Central memory CD4-positive, alpha-beta T cell (primary cell): ENCODE measurements at regions not wholly inside any gene's neighbourhood (a gene's known extent, or its start where the extent isn't known, plus 50 kb on each side); places are given as distances from the start of the nearest gene placed in this dataset.

Experiments used
- DNase-seq: peaks from one replicate; pipeline ENCODE4 v3.0.0; 2022

DNA sequence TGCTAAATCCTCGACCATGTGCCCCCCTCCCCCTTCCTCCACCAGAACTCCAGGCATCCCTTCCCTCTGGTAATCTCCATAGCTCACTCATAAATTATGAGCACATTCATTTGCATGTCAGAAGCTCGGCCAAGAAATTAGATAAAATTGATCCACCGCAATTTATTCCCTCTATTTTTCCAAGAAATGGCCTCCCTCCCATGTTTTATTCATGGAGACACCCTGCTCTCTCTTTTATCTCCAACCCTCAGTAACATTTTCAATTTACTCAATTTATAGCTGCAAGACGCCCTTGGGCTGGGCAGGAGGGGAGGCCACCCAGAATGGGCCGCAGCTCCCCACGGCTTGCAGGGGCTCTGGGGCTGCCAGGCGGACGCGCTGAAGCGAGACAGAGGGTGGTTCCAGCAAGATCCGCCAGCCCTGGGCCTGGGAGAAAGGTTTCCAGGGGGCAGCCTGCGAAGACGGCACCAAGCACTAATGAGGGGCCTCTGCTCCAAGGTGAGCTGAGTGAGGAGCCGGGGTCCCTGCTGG lies 54.7 kb upstream of the ZNF423 start:
- DNase-seq = no peak

DNA sequence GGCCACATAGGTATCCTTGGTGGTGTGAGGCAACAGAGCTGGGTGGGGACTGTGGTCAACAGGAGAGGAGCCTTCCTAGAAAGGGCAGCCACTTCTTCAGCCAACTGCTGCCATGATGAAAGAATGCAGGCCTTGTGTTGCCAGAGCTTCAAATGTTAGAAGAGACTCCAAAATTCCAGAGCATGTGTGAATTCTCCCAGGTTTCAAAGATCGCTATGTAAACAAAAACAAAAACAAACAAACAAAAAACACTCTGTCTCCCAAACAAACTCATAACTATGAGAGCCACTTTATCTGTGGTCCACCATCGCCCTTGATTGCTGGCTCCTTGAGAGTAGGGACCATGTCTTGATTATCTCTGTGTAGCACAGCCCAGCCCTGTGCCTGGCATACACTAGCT lies 55.5 kb upstream of the ZNF423 start:
- no peak for DNase-seq

DNA sequence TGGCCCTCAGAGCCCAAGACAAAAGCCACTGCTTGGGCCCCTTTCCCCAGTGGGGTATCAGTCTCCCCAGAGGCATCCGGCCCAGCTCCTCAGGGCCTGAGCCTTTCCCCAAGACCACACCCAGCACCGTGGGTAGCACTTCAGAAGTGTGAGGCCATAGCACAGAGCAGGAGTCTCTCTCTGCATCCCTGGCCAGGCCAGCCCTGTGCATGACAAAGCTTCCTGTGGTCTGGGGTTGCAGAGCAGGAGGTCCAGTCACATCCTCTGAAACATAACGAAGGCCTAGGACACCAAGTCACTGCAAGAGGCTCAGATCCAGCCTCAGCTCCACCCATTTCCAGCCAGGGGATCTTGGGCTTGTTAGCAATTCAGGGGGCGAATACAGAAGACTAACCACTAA lies 56.8 kb upstream of the ZNF423 start:
- no peak for DNase-seq

DNA sequence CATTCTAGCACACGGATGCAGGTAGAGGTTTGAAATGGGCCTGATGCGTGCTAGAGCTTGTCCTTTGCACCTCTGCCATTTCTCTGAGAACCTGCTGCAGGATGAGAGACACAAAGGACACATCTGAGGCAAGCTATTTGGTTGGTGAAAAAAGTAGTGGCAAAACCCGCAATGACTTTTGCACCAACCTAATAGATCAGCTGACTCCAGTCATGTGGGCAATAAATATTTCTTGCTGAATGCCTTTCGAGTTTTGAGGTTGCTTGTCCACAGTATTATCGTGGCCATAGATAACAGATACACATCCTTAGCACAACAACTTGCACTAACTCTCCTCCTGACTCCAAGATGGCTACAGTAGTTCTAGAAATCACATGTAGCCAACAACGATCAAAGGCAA lies 57.8 kb upstream of the ZNF423 start:
- DNase-seq = no peak

DNA sequence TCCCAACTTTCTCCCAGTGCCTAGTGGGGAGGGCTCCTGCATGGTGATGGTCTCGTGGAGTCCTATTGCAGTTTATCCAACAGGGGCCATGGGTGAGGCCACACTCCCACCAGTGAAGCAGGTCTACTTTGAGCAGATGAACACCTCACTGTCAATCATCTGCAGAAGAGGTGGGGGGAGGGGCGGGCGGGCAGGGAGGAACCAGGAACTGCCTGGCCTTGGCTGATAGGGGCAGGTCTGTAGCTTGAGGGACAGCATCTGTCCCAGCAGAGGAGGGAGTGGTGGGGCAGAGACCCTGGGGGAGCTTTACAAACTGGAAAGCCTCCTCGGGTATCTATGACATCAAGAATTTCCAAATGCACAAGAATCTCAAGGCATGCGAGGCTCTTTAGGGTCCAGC lies 58.7 kb upstream of the ZNF423 start:
- DNase-seq = no peak

DNA sequence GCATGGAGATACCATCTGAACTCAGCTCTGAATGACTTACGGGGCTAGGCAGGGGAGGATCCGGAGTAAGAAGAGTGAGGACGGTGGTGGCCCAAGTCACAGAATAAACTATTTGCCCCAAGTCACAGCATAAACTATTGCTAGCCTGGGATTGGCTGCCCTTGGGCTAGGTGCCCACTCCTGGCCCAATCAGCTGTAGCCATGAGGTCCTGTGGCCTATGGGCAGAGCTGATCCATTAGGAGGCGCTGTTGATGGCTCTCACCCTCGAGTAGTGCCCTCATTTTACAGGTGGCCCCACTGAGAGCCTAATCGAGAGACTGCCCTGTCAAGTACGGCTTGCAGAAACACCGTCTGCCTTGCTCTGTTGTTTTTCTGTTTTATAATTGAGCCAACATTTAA lies 62.3 kb upstream of the ZNF423 start:
- no peak for DNase-seq

DNA sequence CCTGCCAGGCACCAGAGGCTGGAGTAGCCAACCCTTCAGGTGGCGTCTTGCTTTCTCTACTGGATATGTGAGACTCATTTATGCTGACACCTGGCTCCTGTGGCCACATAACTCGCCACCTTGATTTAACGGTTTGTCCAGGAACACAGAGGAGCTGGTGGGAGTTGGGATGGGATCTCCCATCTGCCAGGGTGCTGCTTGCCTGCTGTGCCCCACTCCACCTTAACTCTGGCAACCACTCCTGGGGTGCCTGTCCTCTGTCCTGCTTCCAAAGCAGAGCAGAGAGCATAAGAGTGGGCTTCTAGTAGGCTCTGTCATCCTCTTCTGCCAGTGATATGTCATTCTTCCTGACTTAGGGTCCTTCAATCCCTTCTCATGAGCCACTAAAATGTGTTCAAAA lies 63.4 kb upstream of the ZNF423 start:
- DNase-seq = no peak

DNA sequence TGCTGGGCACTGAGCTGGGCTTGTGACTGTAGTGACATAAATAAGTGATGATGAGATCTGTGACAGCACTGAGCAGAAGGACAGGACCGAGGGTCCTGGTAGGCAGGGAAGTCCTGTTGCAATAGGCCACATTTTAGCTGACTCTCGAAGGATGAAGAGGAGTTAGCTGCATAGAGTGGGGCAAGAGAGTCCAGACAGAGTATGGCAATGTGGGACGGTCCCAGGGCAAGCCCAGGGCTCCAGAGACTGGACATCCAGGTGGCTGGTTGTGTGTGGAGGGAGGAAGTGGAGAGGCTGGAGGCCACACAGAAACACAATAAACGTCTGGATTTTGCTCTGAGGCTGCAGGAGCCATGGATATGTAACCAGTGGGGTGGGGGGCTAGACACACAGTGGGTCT lies 64.5 kb upstream of the ZNF423 start:
- DNase-seq = no peak

DNA sequence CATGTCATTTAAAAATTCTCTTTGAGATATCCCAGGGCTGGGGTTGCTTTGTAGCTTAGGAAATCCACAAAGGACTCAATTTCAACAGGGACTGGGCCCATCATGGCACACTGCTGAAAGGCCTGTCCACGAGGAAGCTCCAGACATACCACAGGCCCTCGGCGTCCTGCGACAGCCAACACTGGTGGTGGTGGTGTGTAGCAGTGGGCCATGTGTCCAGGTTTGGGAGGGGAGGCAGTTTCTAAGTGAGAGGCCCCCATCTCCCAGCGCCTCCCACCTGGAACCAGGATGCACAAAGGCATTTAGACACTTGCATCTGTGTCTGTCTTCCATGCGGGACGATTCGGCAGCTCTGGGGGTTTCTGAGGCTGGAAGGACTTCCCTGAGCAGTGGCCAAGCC lies 65.2 kb upstream of the ZNF423 start:
- no peak for DNase-seq

DNA sequence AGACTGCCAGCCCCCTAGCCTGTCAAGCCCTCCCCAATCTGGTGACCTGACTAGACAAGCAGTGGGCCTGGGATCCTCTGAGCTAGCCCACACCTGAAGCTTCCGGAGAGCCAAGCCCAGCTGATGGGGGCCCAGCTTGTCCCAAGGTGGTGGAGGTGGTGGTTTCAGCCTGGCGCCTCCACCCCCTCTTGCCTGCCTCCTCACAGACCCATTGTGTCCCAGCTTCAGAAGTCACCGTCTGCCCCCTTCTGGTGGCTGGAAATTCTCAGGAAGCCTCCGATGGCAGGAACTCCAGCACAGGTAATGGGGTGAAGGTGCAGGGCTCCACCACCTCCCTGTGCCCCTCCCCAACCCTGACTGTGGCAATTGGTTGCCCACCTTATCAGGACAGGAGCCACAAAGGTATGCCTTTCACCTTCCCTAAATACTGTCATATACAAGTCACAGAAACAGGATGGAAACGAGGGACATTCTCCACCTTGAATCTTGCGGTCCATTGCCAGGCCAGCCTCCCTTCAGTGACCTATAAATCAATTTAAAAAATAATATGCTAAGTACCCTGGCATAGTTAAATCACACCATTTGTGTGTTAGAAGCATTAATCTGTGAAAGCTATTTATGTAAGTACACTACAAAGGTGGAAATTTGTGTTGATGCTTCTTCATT lies 66.0 kb upstream of the ZNF423 start:
- DNase-seq = peak; percentile 10

DNA sequence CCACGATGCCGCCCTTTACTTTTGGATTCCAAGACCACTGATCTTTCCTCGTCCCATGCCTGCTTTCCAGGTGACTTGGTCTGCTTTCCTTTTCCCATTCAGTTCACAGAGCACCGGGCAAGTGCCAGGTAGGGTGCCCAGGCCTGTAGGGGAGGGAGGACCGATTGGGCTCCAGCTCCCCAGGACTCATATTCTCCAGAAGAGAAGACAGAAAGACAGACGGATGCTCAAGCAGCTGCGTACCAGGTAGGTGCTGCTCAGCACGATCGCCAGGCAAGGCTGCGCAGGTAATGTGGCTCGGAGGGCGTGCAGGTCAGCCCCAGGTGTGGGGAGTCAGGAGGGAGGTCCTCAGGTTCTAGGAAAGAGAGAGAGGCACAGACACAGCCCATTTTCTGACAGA lies 67.5 kb upstream of the ZNF423 start:
- no peak for DNase-seq

DNA sequence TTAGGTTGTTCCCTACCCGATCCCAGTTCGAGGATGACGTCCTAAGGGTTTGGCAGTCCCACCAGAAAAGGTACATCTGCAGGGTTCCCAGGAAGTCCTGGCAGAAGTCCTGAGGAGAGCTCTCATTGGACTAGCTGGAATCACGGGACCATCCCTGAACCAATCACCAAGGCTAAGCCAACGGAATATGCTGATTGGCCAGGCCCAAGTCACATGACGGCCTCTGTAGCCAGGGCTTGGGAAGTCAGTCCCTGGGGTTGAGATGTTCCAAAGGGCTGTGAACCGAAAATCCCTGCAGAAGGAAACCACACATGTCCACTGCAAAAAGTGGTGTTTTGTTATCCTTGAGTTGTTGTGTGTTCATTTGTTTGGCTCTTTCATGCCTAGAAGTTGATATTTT lies 68.2 kb upstream of the ZNF423 start:
- DNase-seq = no peak

DNA sequence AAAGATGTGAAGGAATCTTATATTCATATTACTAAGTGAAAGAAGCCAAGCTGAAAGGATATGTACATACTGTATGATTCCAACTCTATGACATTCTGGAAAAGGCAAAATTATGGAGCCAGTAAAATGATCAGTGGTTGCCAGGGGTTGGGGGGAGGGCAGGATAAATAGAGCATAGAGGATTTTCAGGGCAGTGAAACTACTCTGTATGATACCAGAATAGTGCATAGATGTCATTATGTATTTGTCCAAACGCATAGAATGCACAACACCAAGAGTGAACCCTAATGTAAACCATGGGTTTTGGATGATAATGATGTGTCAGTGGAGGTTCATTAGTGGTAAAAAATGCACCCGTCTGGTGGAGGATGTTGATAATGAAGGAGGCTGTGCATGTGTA lies 71.0 kb upstream of the ZNF423 start:
- no peak for DNase-seq

DNA sequence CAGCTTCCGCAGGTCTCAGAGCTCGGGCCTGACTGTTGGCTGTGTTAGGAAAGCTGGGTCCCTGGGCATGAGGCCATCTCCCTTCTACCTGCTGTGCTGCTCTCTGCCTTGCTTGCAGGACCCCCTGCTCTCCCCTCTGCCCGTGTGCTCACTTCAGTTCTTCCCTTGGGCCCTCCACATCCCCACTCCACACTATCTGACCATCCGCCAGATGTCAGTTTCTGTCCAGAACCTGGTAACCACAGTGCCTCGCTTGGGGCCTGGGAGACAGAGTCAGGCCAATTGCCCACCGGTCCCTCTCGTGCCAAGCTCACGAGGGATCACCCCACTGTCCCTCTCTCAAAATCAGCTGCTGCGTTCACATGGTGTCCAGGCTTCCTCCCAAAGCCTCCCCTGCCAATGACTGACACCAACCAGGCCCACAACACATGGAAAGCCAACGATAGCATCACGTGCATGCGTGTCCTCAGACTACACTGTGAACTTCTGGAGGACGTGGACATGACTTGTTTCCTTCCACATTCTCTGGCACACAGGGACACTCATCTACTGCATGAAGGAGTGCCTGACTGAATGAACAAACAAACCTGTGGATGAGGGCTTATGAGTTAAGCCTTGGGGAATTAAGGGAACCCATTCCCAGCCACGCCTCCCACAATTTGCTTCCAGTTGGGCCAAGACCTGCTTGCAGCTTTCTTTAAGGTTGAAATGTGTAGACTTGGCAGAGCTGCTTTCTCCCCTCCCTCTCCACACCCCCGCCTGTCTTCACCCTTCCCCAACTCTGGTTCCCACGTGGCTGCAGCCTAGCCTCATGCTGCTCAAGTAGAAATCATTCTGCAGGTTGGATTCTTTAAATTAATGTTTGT lies 72.5 kb upstream of the ZNF423 start:
- DNase-seq = no peak

DNA sequence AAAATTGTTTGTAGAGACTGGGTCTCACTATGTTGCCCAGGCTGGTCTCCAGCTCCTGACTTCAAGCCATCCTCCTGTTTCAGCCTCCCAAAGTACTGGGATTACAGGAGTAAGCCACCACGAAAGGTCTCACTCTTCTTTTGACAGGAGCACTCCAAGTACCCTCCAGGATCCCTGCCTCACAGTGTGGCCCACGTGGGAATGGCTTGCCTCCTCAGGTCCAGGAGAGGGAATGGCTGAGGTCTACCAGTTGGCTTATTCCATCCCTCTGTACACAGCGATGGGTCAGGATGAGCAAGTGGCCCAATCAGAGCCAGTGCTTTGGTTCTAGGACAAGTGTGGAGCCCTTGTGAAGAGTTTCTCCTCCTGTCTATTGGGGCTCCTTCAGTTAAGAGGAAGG lies 73.7 kb upstream of the ZNF423 start:
- no peak for DNase-seq

DNA sequence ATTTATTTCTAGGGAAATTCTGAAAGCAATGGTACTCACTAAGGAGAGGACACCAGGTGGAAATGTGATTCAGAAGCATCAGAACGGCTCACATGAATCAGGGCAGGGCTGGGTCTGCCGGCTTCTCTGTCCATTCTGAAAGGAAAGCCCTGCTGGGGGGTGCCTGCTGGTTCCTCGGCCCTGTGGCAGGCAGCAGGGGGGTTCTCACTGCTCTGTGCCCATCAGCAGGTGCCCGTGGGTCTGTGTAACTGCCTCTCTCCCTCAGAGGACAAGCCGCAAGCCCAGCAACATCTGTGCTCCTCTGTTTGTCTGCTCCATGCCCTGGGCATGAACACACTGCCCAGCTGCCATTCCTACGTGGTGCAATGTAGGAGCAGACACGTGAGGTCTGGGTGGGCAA lies 74.9 kb upstream of the ZNF423 start:
- no peak for DNase-seq

DNA sequence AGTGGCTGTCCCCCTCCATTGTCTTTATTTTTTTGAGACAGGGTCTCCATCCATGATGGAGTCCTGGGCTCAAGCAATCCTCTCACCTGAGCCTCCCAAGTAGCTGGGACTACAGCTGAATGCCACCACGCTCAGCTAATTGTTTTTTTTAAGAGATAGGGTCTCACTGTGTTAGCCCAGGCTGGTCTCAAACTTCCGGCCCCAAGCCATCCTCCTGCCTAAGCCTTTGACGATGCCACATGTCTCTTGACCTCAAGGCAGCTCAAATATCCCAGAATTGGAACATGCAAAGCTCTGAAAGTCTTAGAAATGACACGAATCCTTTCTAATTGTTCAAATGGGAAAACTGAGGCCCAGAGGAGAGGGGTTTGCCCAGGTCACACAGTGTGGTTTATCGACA lies 75.4 kb upstream of the ZNF423 start:
- DNase-seq = no peak

DNA sequence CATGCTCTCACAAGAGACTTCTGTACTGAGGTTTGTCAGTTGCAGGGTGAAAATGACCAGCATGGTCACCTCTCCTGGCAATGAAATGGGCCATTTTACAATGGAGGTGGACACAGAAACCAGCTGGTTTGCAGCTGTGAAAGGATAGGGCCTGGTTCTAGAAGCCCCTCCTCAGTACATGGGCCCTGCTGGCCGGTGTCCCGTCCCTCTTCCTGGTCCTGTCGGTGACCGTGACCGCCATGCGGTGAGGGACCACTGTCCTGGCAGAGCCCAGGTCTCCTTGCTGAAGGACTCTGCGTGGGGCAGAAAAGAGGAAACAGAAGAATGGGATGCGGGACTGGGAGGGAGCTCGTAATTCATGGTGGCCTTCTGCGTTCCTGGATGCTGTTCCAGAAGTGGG lies 76.0 kb upstream of the ZNF423 start:
- no peak for DNase-seq

DNA sequence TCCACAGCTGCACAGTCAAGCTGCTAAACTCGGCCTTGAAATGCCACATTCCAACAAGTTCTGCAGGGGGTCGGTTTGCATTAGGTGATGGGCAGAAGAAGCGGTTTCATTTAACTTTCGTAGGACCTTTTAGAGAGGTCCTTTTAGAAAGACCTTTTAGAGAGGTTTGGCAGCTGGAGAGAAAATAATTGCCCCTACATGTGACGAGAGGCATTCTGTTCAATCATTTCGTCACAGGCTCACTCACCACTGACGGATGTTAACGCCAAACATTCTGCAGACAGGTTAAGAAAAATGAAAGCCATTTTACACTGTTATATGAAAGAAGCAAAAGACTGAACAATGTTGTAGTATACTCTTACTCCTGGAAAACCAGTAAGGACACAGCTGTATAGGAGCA lies 76.5 kb upstream of the ZNF423 start:
- no peak for DNase-seq

DNA sequence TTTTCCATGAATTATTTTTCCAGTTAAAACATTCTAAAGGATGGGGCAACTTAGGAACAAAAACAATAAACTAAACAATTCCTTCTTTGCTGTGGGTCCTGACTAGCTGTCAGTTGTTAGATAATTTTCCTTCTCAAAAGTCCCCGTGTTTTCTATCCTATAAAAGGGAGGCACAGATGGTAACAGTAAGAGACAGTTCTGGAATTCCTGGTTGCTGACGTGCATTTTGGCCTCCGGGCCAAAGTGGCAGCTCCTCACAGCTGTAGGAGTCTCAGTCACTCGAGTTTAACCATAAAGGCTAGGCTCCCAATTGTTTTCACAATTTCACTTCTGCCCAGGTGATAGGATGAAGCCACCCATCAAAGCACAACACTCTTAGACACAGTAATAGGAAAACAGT lies 77.0 kb upstream of the ZNF423 start:
- no peak for DNase-seq

DNA sequence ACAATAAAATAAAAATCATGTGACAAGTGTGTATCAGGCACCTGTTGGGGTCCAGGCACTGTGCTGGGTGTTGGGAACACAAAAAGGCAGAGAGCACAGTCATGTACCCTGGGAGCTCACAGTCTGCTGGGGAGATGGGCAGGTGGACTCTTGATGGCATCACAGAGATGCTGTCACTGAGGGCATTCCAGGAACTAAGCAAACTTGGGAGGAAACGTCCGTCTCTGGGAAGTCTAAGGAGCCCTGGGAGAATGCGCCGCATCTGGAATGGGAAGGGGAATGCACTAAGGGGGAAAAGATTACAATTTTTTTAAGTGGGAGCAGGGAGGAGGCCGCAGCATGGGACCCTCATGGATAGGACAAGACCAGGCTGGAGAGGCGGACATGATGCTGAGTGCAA lies 80.9 kb upstream of the ZNF423 start:
- no peak for DNase-seq

DNA sequence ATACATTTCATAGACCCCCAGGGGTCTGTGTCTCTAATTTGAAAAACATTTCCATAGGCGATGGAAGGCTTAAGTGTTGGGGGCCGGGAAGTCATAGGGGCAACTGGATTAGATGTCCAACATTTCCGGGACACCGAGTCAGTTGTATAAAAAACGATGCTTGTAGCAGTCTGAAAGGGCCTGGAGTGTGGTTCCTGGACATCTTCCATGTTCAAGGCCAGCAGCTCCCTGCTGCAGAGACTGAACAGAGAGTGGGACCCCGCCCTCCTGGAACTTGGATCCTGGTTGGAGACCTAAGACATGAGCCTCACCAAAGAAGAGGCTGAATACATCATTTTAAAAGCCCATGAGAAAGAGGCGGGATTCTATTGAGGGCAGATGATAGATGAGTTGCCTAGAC lies 82.0 kb upstream of the ZNF423 start:
- no peak for DNase-seq

DNA sequence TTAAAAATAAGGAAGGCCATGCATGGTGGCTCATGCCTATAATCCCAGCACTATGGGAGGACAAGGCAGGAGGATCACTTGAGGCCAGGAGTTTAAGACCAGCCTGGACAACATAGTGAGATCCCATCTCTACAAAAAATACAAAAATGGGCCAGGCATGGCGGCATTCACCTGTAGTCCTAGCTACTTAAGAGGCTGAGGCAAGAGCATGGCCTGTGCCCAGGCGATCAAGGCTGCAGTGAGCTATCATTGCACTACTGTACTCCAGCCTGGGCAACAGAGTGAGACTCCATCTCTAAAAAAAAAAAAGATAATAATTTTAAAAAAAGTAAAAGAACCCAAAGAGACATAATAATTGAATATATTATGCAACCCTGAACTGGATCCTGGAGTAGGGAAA lies 83.6 kb upstream of the ZNF423 start:
- no peak for DNase-seq

DNA sequence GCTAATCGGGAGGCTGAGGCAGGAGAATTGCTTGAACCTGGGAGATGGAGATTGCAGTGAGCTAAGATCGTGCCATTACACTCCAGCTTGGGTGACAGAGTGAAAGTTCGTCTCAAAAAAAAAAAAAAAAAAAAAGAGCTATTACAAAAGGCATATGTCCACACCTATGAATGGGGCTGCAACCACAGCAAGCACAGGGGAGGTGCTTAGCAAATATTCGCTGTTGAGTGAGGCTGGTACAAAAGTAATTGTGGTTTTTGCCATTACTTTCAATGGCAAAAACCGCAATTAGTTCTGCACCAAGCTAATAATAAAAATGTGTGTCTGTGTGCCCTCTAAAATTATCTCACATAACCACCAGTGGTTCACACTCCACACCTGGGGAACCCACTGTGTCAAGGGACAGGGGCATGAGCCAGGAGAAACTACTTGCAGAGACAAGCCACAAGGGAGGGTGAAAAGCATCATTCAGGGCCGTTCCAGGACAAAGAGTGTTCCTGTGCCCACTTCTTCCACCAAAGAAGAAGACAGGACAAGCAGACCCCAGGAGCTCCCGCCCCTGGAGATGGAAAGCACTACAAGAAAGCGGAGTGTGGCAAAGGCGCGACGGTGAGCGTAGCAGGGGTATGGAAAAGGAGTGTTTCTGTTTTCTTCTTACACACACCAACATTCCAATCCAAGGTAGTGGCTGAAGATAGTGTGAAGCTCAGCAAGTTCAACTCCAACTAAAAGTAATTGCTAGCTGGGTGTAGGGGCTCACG lies 84.4 kb upstream of the CNEP1R1 start:
- no peak for DNase-seq
